NCI-H2107 treated with DMSO at 0.1 percent for 48 hours (cell line): ENCODE measurements at regions not wholly inside any gene's neighbourhood (a gene's known extent, or its start where the extent isn't known, plus 50 kb on each side); places are given as distances from the start of the nearest gene placed in this dataset.

ENCODE experiments used
- DNase-seq: peaks from one replicate; lab custom pipeline; 2025; ENCODE audit not compliant: unreplicated experiment; lab: John Stamatoyannopoulos, UW

GRCh38 chr1:181142096-181142958 lies 53.8 kb downstream of the IER5 start:
- peak; percentile 87 for DNase-seq

DNA sequence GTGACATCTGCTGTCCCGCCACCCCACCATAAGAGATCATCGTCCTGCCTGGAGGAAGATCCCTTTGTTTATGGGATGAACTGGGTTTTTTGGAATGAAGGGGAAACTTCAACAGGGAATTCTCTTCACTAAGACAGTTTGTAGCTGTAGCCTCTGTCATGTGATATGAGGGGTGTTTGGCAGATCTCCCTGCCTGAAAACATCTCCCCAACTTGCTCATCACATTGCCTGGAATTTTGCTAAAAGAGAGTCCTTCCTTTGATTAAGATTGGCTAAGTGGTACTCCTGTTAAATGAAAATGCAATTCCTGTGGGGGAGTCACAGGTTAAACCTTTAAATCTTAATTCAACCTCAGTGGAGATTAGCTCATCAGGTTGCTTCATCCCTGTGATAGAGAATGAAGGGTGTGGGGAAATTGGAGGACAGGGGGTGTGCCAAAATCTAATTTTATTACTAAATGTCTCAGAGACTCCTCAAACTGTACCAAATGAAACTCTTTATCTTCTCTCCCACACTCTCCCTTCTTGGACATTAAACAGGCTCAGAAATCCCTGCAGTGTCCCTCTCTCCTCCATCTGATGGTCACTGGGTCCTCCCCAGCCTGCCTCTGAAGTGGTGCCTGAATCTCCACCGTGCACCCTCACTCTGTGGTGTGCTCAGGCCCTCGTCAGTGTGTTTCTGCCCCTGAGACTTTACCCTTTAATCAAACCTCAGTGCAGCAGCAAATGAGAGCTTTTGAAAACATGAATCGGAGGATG lies 54.8 kb downstream of the IER5 start:
- no peak for DNase-seq

GRCh38 chr1:181144238-181144637 lies 55.7 kb downstream of the IER5 start:
- no peak for DNase-seq

GRCh38 chr1:181148636-181149035 lies 60.1 kb downstream of the IER5 start:
- DNase-seq: no peak

DNA sequence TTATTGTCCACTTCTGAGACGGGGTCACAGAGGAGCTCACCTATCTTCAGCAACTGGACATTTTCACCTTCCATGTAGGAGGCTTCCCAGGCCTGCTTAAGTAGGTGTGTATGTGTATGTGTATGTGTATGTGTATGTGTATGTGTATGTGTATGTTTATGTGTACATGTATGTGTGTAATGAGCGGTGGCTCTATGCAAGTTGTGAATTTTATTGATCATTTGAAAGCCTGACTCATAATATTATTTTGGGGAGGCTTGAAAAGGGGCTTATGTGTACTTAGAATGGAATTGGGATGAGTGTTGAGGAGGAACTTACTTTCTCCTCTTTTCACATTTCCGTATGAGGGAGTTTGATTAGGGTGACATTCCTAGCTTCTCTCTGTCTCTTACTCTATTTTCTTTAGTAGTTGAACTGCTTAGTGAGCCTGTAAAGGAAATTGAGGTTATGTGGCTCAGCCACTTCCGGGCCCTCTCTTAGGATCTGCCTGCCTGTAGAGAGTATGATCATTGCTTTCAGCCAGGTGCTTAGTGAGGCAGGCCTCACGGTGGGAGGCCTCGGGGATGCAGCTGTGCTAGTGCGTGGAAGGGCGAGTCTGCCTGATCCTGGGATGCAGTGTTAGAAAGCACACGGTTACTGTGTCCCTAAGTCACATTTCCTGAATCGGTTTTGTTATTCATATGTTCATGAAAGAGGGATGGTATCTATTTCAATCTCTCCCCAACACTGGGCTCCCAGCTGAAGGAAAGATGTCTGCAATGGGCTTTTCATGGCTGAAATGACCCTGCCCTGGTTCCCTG lies 61.0 kb downstream of the IER5 start:
- peak; percentile 81 for DNase-seq

DNA sequence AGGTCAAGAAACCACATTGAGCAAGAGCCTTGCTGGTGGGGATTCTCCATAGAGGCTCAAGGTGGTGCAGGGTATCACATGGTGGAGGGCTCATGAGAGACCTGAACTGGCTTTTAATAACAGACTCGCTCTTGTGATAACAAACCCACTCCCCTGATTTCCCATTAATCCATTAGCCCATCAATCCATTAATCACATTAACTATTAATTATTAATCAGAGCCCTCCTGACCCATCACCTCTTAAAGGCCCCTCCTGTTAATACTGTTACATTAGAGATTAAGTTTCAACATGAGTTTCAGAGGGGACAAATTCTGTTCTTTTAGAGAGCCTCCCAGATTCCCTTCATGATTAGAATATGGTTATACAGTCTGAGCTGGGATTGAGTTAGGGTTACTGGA lies 61.8 kb downstream of the IER5 start:
- DNase-seq: no peak

DNA sequence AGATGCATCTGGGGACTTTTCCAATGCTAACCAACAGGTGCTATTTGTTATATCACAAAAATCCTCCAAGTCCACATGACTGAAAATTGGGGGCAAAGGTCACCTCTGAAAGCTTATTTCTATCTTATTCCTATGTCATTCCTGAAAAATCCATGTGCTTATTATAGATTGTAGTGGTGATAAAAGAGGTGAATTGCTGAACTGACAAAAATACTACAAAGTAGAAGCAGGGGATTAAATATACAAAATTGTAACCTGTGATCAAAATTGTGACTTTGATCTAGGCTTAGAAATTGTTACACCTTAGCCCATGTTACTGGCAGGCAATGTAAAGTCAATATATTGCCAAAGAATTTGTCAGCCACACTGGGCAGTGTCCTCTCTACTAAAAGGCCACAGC lies 62.3 kb downstream of the IER5 start:
- no peak for DNase-seq

DNA sequence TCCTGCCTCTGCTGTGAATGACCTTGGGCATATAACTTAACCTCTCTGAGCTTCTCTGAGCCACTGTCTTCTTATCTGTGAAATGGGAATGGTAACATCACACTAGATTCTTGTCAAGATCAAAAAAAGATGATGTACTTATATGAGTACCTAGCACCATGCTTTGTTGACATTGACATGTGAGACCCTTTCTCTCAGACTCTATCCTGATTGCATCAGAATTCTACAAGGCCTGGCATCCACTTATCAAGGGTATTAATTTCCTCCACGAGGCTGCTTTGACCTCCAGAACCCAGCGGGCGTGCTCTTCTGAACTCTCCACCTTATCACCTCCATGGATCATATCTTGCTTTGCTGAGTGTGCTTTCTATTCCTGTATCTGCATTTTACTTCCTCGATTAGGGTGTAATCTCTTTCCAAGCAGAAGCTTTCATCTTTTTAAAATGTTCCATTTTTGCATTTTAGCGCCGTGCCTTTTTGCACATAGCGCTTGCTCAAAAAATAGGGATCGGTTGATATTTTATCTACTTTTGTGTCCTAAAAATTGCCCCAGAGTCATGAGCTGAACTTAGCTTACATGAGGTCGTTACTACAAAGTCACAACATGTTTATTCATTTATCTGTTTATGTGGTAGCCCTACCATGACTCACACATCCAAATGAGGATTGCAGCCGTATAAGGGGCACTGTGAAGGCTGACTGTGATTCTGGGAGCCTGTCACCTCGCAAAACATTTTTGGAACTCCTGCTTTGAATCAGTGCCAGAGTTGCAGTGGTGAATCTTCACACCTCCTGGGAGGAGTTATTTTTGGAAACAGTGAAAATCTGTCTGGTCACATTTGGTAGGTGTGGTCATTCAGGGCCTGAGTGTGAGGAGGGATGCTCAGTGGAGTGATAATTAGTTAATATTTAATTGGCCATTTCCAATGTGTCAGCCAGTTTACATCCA lies 63.2 kb downstream of the IER5 start:
- no peak for DNase-seq

DNA sequence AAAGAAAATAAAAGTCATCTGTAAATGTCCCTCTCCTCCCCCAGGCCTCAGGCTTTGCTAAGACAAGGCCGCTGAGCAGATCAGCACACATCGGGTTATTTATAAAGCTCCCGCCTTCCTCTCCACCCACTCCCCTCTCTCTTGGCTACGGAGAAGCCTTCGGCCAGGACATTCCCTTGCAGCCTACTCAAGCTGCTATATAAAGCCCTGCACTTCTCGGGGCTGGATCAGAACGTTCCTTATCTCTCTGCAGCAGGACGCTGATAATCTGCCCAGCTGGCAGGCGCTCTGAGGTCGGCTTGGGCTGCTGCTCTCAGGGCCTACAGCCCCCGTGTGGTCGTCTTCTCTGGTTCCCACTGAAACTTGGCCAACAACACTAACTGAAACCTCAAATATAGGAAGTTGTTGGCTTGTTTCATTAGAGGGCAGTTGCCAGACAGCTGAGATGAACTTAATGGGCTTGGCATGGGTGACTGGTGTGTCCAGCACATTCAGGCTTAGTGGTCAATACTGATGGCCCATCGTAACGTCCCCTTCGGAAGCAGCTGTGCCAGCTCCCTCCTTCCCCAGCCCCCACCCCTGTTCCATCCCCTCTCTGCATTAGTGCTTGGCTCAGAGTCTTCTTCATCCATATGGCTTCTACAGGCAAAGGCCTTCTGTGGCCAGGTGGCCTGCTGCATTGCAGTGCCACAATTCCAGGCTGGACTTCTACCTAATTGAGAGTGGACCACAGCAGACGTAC lies 64.6 kb downstream of the IER5 start:
- no peak for DNase-seq

DNA sequence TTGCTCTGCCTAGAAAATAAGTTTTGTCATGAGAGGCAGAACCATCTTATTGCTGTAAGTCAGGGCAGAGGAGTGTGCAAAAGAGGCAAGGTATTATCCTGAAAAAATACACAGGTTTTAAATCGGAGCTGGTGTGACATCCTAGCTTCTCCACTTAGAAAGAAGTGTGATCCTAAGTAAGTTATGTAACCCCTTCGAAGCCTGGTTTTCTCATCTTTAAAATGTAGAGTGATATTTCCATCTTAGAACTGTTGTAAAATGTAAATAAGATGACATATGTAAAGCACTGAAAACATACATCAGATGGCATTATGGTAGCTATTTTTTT lies 65.1 kb downstream of the IER5 start:
- DNase-seq: no peak

DNA sequence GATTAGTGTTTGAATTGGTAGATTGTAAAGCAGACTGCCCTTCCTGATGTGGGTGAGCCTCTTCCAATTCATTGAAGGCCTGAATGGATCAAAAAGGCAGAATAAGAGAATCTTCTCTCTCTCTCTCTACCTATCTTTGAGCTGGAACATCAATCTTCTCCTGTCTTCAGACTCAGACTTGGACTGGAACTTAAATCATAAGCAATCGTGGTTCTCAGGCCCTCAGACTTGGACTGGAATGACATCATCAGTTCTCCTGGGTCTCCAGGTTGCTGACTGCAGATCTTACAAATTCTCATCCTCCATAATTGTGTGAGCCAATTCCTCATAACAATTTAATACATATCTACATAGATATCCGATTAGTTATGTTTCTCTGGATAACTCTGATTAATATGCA lies 66.8 kb downstream of the IER5 start:
- no peak for DNase-seq

GRCh38 chr1:181159451-181160140 lies 71.1 kb downstream of the IER5 start:
- no peak for DNase-seq

DNA sequence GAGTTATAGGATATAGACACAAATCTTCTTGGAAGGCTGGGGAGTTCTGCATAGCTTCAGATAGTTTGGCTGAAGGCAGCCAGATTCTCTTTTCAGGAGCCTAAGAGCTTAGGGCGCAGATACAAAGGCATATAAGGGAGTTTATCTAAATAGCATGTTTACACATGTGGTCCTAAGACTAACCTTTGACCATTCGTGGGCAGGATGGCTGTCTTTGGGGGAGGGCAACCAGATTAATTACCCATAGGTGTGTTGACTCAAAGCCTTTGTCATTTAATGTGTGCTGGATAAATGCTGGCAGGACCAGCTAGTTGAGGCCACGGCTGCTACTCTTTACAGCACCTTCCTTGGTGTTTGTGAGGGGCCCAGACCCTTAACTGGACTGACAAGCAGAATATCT lies 71.8 kb downstream of the IER5 start:
- no peak for DNase-seq

DNA sequence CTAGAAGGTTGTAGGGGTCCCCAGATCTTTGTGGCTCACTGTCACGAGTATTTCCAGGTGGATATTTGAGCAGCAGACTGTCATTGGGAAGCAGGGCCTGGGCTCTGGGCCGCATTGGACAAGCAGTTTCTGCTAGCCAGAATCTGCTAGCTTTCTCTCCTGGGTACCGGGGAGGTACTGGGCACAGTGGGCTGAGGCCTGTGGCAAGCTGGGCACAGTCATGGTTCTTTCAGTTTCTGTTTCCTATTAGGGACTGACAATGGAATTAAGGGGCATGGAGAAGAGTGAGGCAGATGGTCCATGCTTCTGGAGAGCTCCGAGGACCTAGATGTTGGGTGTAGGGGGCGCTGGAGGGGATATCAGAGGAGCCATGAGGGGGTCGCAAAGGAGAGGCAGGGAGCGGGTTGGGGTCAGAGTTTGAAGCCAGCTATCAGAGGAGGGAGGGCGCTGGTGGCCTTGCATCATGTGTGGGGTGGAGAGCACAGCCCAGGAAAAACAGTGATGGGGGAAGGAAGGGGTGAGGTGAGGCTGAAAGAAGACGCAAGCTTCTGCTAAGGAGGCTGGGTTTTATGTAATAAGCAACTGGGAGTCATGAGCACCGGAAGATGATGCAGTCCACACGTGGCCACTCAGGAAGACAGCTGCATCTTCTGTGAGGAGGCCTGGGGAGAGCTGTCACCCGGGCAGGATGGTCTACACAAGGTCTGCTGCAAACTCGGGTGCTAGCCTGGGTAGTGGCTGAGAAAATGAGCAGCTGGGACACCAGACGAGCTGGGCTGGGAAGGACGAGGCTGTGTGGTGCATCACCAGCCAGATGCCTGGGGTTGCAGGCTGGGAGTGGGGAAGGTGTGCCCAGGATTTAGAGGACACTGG lies 72.7 kb downstream of the IER5 start:
- no peak for DNase-seq

- no peak for DNase-seq
These were observed 75.2 kb downstream of the IER5 start for GRCh38 chr1:181163662-181164061.

GRCh38 chr1:181166377-181167196 lies 78.1 kb downstream of the IER5 start:
- DNase-seq: peak; percentile 80

- DNase-seq: no peak
These were observed 80.9 kb downstream of the IER5 start for GRCh38 chr1:181169281-181169865.
